Panc1 (cell line): ENCODE measurements at regions not wholly inside any gene's neighbourhood (a gene's known extent, or its start where the extent isn't known, plus 50 kb on each side); places are given as distances from the start of the nearest gene placed in this dataset.

Experiments used
- ATAC-seq: fragments of 200-7000 bp; cut with Tn5 transposase; 2 replicates; pipeline ENCODE4 v1.9.1; 2020; ENCODE audit warnings: mild to moderate bottlenecking, moderate library complexity
- BruUV-seq: library from RNA; stranded (reverse); fragments of 400-500 nt; replicated peaks from 2 replicates; lab custom pipeline; 2021; lab: Mats Ljungman, UMichigan
- CTCF ChIA-PET: fragments of 300-600 bp; sonication (Branson Sonifier 250); formaldehyde crosslinking; loops from one replicate; lab custom pipeline; 2022; ENCODE audit warnings: antibody characterized with exemption; lab: Charles Lee
- POLR2A ChIA-PET: fragments of 300-600 bp; sonication (Branson Sonifier 250); formaldehyde crosslinking; loops from one replicate; lab custom pipeline; 2022; ENCODE audit warnings: antibody characterized with exemption; lab: Charles Lee
- DNase-seq: peaks from one replicate; pipeline ENCODE4 v3.0.0-alpha.2; 2010; ENCODE audit warnings: low read depth, low spot score
- H3K27ac ChIP-seq: 2 replicates; pipeline ENCODE4 v1.5.1; 2011; ENCODE audit warnings: mild to moderate bottlenecking, low read length, inconsistent platforms
- H3K27me3 ChIP-seq: fragments of 200-500 bp; sonication (Bioruptor generic); 2 replicates; pipeline ENCODE4 v1.6.0; 2014; ENCODE audit warnings: low read length, inconsistent platforms; ENCODE audit not compliant: control insufficient read depth, insufficient read depth
- H3K36me3 ChIP-seq: fragments of 200-500 bp; sonication (Bioruptor generic); 2 replicates; pipeline ENCODE4 v1.5.1; 2014; ENCODE audit warnings: inconsistent platforms, mild to moderate bottlenecking, low read length, moderate library complexity; ENCODE audit not compliant: control insufficient read depth, insufficient read depth
- H3K4me1 ChIP-seq: 2 replicates; pipeline ENCODE4 v1.5.1; 2011; ENCODE audit warnings: inconsistent platforms, mild to moderate bottlenecking, low read length, moderate library complexity; ENCODE audit not compliant: control insufficient read depth, insufficient read depth
- H3K4me3 ChIP-seq, 2 experiments: 2 replicates each; pipeline ENCODE4 v1.5.1; 2011 to 2012; ENCODE audit warnings: low read depth in 2 of 2, low read length in 2 of 2, mild to moderate bottlenecking in 2 of 2, inconsistent platforms in 1 of 2, moderate library complexity in 1 of 2
- H3K9me3 ChIP-seq: fragments of 200-500 bp; sonication (Bioruptor generic); 2 replicates; pipeline ENCODE4 v1.5.1; 2014; ENCODE audit warnings: low read depth, mild to moderate bottlenecking, inconsistent platforms, low read length, moderate library complexity; ENCODE audit not compliant: control insufficient read depth, insufficient read depth
- CTCF ChIP-seq: fragments of 450-650 bp; IDR thresholded peaks from 2 replicates; pipeline ENCODE4 v1.5.1; 2017; ENCODE audit warnings: mild to moderate bottlenecking
- POLR2AphosphoS5 ChIP-seq: IDR thresholded peaks from 2 replicates; pipeline ENCODE4 v1.6.1; 2012; ENCODE audit warnings: mild to moderate bottlenecking, low read depth, low read length, moderate library complexity
- REST ChIP-seq, 2 experiments: IDR thresholded peaks; 2 replicates each; pipeline ENCODE4 v1.6.1; 2011 to 2012; ENCODE audit warnings: low read depth in 2 of 2, control low read depth in 1 of 2, low read length in 1 of 2, mild to moderate bottlenecking in 1 of 2, moderate library complexity in 1 of 2; ENCODE audit not compliant: insufficient read depth in 1 of 2
- SIN3A ChIP-seq: IDR thresholded peaks from 2 replicates; pipeline ENCODE4 v1.6.1; 2012; ENCODE audit warnings: low read depth, mild to moderate bottlenecking, low read length, moderate library complexity, borderline replicate concordance; ENCODE audit not compliant: insufficient read depth
- TCF7L2 ChIP-seq: IDR thresholded peaks from 2 replicates; pipeline ENCODE4 v1.6.1; 2011; ENCODE audit warnings: mild to moderate bottlenecking, low read depth, low read length, inconsistent platforms
- in situ Hi-C: cut with HindIII; loops from 2 replicates; pipeline ENCODE4 v1.10.0; 2016; ENCODE audit warnings: low sequenced_read_pairs, low pct_unique_long_range_greater_than_20kb
- intact Hi-C: fragments of 100-400 bp; cut with micrococcal nuclease; formaldehyde crosslinking; loops from one replicate; pipeline ENCODE4 v1.10.0; 2022; ENCODE audit not compliant: unreplicated experiment

- in situ Hi-C loops: no loop called here
- H3K4me3 ChIP-seq: no peak overlapping the region
Measured at GRCh38 chr2:193228276-193228675, 1033.5 kb upstream of the TMEFF2 start.

GRCh38 chr2:193222454-193222853, 1027.7 kb upstream of the TMEFF2 start:
- DNase-seq: no peak
- H3K4me3 ChIP-seq: no peak overlapping the region
- in situ Hi-C loops: no loop called here
- no peaks in the 10 kb centered on the region; the same call in 1 of the 2 replicates for H3K36me3 ChIP-seq
- intact Hi-C loops: no loop called here
- TF ChIP-seq CTCF: no peak
- TF ChIP-seq TCF7L2: no peak
- TF ChIP-seq SIN3A: no peak
- TF ChIP-seq POLR2AphosphoS5: no peak
- no peak for TF ChIP-seq REST (IDR thresholded peaks at IDR 0.05; ENCODE audit: insufficient read depth in 1 of 2, low read depth in 2 of 2, low read length in 1 of 2)
- no peaks in the 10 kb centered on the region for H3K4me1 ChIP-seq
- ChIA-PET CTCF (no interaction called here), POLR2A (no interaction called here)
- H3K27me3 ChIP-seq: no peaks in the 10 kb centered on the region
- no TSS peak for BruUV-seq
- ATAC-seq: no peak
- H3K27ac ChIP-seq: no peak overlapping the region
- no peaks in the 10 kb centered on the region for H3K9me3 ChIP-seq

More at GRCh38 chr2:193228276-193228675, 1033.5 kb upstream of the TMEFF2 start:
- DNase-seq: no peak
- Histone ChIP-seq H3K4me1 (no peaks in the 10 kb centered on the region), H3K36me3 (no peaks in the 10 kb centered on the region; the same call in 1 of the 2 replicates), H3K27me3 (no peaks in the 10 kb centered on the region), H3K27ac (no peak overlapping the region), H3K9me3 (no peaks in the 10 kb centered on the region)
- POLR2A ChIA-PET: no interaction called here
- intact Hi-C loops: no loop called here
- CTCF ChIA-PET: no interaction called here
- BruUV-seq: no TSS peak
- no peak for ATAC-seq
- no peak for TF ChIP-seq POLR2AphosphoS5

GRCh38 chr2:193219413-193219812, 1024.7 kb upstream of the TMEFF2 start:
- in situ Hi-C loops (no loop called here), intact Hi-C loops (no loop called here)
- no peaks in the 10 kb centered on the region for H3K9me3 ChIP-seq
- no peaks in the 10 kb centered on the region for H3K27me3 ChIP-seq
- H3K4me3 ChIP-seq: no peak overlapping the region
- DNase-seq: no peak
- no peaks in the 10 kb centered on the region for H3K36me3 ChIP-seq
- ATAC-seq: no peak
- CTCF ChIA-PET: no interaction called here
- TF ChIP-seq SIN3A: no peak
- TF ChIP-seq POLR2AphosphoS5: no peak
- no peak for TF ChIP-seq REST (IDR thresholded peaks at IDR 0.05; ENCODE audit: insufficient read depth in 1 of 2, low read depth in 2 of 2, low read length in 1 of 2)
- no peak for TF ChIP-seq CTCF
- no peak for TF ChIP-seq TCF7L2
- POLR2A ChIA-PET: no interaction called here
- no TSS peak for BruUV-seq
- H3K27ac ChIP-seq: no peak overlapping the region
- no peaks in the 10 kb centered on the region for H3K4me1 ChIP-seq
